GOT3 (cell line): ENCODE measurements at regions not wholly inside any gene's neighbourhood (a gene's known extent, or its start where the extent isn't known, plus 50 kb on each side); places are given as distances from the start of the nearest gene placed in this dataset.
"Not testable (repeated sequence)": the region's sequence is repeated elsewhere in the genome, so short reads cannot be mapped to it uniquely, and the experiment has no call there.

Source experiments
- DNase-seq: peaks from one replicate; lab custom pipeline; 2025; ENCODE audit warnings: mixed read lengths; lab: John Stamatoyannopoulos, UW

DNA sequence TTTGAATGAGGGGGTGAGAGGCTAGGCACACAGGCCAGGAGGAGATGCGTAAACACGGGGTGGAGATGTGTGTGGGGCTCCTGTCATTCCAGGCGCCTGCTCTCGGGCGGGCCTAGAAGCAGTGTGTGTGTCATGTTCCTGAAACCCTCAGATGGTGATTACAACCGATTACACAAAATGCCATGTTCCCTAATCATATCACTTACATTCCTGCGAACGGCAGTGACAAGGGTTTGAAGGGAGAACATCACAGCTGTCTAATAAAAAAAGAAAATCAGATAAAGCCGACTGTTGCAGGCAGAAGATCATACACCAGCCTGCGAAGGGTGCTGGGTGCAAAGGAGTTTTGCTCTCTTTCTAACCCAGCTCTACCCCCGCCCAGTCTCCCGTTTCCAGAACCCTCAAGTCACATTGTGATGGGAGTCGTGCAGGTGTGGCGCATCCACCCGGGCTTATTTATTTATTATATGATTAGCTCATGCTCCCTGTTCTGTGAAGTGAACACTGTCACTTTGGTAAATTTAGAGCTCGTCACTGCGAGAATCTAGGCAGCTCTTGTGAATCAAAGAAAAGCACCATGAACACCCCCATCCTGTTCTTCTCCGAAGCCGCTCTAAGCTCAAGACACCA, 140.3 kb downstream of the NR2F2 start:
- no peak for DNase-seq

DNA sequence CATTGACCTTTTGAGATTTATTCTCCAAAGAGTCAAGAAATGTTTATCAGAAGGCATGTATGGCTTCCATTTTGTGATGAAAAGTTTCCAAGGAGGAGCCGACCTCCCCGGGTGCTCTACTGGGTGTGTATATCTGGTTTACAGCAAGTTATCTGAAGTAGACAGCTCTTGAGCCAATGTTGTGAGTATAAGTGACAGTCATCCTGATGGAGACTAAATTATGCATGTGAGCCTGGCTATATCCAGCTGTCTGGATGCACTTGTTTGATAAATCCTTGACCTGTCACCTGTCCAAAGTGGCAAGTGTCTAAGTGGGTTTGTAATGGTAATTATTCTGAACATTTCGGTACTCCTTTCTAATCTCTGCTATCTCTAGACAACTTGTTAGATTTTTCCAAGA, 142.2 kb downstream of the NR2F2 start:
- DNase-seq, result no peak

DNA sequence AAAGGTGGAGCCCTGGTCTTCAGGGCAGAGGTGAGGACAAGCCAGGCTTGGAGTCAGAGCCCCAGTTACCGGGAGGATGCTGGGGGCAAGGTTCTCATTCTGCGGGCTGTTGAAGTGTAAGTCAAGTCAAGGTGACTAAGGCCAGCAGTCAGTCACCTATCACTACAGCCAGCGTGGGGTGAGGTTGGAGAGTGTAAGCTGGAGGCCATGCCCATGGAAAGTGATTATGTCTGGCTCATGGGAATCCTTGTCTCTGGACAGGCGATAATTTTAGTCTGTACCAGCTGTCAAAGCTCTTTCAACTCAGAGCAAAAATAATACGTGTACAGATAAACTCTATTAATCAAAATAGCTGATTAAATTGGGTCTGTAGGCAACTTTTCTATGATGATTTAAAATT, 143.1 kb downstream of the NR2F2 start:
- no peak for DNase-seq

DNA sequence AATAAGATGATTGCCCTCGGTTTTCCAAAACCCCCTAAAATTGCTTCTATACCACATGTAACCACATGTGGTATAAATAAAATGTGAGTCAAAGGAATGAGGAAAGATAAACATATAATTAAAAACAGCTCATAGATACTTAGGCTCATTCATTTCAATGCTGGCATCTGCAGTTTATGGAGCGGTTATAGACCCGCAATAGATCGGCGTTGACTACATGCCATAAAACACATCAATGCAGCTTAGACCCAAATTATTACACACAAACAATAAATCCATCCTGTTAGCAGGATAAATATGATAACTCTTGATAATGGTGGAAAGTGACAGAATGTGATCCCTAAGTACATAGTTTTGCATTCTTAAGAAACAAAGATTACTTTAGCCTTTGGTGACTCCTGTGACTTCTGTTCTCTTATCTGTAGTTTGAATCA, 143.7 kb downstream of the NR2F2 start:
- DNase-seq, result no peak

DNA sequence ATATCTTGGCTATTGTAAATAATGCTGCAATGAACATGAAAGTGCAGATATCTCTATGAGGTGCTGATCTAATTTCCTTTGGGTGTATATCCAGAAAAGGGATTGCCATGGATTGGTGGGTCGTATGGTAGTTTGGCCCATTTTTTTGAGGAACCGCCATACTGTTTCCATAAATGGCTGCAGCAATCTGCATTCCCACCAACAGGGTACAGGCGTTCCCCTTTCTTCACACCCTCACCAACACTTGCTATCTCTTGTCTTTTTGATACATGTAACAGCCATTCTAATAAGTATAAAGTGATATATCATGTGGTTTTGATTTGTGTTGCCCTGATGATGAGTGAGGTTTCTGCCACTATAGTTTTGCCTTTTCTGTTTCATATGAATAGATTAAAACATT, 146.7 kb downstream of the NR2F2 start:
- DNase-seq, result no peak

DNA sequence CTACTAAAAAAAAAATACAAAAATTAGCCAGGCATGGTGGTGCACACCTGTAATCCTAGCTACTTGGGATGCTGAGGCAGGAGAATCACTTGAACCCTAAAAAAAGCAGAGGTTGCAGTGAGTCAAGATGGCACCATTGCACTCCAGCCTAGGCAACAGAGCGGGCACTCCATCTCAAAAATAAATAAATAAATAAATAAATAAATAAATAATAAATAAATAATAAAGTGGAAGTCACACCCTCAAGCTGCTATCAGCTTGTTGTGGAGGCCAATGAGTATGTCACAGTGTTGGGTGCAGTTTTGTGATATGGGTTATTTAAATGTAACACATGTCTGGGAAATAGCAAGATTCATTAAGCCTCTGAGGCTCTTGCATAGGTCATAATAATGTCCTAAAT, 153.9 kb downstream of the NR2F2 start:
- DNase-seq, result not testable (repeated sequence)

DNA sequence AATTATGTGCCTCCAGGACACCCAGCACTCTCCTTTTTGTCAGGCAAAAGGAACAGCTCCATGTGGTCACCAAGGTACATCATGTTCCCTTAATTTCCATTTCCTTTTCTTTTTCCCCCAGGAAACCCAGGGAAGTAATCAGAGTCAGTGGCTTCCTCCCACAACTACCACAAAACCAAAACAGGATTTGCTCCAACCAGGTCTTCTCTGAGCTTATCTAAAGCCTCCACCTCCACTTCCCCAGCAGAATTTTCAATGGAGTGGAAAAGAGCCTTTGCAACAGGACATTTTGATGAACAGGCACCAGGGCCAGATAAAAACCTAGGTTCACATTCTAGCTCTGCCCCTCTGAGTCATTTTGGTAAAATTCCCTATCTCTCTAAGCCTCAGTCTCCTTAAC, 154.3 kb downstream of the NR2F2 start:
- no peak for DNase-seq

DNA sequence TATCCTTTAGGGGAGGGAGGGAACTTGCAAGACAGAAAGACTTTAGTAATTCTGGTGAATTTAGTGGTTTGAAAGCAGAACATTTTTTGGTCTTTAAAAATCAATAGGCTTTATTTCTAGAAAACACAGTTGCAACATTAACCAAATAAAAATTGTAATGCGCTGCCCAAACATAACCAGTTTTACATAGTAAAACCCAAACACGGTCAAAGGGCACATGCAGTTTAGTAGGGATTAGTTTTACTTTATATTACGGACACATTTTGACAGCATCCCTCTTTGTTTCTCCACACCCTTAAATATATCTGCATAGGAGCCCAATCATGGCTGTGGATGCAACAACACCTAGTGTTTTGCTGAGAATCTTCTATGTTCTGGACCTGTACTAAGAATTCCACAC, 156.7 kb downstream of the NR2F2 start:
- no peak for DNase-seq

DNA sequence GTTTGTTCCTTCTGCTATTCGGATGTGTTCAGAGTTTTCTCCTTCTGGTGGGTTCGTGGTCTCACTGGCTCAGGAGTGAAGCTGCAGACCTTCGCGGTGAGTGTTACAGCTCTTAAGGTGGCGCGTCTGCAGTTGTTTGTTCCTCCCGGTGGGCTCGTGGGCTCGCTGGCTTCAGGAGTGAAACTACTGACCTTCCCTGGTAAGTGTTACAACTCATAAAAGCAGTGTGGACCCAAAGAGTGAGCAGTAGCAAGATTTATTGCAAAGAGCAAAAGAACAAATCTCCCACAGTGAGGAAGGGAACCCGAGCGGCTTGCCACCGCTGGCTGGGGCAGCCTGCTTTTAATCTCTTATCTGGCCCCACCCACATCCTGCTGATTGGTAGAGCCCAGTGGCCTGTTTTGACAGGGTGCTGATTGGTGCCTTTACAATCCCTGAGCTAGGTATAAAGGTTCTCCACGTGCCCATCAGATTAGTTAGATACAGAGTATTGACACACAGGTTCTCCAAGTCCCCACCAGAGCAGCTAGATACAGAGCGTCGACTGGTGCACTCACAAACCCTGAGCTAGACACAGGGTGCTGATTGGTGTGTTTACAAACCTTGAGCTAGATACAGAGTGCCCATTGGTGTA, 160.7 kb downstream of the NR2F2 start:
- DNase-seq, result not testable (repeated sequence)

DNA sequence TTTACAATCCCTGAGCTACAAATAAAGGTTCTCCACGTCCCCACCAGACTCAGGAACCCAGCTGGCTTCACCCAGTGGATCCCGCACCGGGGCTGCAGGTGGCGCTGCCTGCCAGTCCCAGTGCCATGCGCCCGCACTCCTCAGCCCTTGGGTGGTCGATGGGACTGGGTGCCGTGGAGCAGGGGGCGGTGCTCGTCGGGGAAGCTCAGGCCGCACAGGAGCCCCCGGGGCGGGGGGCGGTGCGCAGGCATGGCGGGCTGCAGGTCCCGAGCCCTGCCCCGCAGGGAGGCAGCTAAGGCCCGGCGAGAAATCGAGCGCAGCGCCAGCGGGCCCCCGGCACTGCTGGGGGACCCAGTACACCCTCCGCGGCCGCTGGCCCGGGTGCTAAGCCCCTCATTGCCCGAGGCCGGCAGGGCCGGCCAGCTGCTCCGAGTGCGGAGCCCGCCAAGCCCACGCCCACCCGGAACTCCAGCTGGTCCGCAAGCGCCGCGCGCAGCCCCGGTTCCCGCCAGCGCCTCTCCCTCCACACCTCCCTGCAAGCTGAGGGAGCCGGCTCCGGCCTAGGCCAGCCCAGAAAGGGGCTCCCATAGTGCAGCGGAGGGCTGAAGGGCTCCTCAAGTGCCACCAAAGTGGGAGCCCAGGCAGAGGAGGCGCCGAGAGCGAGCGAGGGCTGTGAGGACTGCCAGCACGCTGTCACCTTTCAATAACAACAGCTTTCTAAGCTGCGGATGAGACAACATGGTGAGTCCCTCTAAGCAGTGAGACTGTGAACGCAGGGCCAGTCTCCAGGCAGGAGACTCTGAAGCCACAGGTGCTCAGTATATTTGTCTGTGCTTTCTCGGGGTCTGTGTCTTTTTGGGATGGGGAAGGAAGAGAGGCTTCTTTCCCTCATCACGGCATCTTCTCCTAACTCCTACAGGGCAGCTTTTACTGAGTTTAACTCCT, 161.5 kb downstream of the NR2F2 start:
- DNase-seq, result not testable (repeated sequence)

DNA sequence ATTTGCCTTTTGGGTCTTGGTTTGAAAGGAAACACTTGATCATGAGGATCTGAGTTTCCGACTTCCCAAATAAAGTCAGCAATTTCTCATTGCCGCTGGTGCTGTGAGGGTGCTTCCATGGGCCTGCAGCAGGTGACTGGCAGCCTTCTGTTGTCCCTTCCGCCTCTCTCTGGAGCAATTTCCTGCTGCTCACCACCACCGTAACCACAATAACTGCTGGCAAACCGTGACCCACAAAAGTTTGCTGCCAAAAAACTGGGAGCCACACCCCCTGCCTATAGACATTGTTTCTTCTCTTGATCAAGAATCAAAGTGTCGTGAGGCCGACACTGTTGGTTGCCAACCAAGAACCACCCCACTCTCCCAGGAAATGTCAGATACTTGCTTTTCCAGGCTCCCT, 164.0 kb downstream of the NR2F2 start:
- DNase-seq, result no peak

DNA sequence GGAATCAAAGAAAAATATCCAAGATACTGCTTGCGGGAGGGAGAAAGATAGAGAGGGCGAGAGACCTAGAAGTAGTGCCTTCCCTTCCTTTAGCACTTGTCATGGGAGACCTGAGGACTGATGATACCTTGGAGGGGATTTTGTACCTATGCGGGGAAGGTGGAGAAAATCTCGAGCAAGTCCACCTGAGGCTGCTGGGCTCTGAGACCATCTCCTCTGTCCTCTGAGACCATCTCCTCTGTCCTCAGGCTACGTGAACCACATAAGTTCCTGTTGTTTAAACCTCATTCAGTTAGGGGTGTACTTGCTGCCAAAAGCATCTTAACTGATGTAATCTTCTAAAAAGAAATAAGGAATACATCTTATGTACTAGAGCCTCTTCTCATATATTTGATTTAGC, 164.9 kb downstream of the NR2F2 start:
- no peak for DNase-seq

DNA sequence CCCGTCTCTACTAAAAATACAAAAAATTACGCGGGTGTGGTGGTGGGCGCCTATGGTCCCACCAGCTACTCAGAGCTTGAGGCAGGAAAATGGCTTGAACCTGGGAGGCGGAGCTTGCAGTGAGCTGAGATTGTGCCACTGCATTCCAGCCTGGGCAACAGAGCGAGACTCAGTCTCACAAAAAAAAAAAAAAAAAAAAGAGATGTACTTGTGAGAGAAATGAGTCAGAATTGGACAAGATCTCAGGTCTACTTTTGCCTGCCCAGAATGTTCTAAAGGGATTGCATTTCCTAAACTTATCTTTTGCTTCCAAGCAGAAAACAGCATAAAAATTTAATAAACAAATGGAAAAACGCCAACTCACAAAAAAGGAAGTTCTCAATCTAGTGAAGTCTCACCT, 167.5 kb downstream of the NR2F2 start:
- no peak for DNase-seq

DNA sequence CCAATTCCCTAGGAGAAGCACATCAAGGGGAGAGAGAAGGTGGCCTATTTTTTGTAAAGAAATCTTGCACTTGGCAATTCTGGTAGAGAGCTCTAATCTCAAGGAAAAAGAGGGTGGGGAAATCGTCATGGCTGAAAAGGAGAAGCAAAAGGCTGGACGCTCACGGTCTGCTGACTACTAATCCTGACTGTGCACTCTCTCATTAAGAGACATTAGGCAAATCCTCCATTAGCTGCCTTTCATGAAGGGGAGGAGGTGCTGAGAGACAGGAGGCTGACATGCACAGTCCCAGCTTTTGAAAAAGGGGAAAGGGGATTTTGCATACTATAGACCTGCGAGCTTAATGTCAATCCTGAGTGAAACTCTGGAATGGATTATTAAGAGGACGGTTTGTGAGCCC, 170.0 kb downstream of the NR2F2 start:
- DNase-seq, result no peak

DNA sequence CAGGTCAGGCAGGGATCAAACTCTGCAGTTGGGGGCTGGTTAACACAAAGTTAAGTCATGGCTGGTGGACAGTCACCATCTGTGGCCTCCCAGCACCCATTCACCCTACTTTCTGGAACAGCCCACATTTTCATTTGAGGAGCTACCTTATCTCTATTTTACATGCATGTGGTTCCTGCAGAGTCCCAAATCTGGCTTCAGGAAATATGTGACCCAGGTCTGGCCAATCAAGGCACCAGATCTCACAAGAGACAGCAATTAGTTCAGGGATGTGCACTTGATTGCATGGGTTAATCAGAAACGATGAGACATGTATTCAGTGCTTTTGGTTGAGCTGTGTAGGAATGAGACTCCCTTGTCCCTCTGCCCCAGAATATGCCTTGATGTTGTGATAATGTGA, 170.9 kb downstream of the NR2F2 start:
- no peak for DNase-seq

DNA sequence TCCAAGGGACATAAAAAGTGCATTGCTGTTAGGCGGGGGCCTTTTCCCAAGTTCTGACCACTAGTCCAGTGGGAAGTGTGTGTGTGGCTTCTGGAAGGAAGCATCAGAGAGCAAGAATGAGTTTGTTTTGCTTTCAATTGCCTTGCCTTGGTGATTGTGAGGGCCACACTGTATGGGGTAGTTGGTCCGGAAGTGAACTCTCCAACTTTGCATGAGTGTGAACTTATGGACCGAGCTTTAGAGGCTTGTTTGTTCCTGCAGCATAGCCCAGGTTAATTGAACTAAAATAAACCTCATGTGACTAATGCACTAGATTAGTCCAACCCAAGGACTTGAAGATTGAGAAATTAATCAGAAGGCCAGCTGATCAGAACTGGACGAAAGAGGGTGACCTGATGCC, 171.7 kb downstream of the NR2F2 start:
- DNase-seq, result no peak

DNA sequence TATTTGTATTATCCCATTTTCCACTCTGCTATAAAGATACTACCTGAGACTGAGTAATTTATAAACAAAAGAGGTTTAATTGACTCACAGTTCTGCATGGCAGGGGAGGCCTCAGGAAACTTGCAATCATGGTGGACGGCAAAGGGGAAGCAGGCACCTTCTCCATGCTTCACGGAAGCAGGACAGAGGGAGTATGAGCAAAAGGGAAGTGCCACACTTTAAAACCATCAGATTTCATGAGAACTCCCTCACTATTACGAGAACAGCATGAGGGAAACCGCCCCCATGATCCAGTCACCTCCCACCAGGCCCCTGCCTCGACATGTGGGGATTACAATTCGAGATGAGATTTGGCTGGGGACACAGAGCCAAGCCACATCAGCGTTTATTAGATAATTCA, 172.8 kb downstream of the NR2F2 start:
- DNase-seq, result no peak

DNA sequence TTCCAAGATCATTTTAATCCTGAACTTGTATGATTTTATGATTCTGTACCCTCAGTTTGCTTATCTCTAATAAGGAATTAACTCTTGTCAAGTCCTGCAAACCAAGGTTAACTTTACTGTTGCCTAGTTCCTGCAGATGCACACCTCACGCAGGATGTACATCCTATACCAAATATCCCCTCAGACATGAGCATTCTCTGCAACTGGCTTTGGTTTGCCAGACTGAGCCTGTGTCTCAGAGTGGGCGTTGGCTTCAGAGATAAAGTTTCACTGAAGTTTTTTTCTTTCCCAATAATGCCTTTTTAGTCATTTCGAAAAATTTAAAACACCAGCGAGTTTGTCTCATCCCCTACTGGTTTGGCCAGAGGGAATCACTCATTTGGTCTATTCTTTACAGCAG, 173.9 kb downstream of the NR2F2 start:
- no peak for DNase-seq

DNA sequence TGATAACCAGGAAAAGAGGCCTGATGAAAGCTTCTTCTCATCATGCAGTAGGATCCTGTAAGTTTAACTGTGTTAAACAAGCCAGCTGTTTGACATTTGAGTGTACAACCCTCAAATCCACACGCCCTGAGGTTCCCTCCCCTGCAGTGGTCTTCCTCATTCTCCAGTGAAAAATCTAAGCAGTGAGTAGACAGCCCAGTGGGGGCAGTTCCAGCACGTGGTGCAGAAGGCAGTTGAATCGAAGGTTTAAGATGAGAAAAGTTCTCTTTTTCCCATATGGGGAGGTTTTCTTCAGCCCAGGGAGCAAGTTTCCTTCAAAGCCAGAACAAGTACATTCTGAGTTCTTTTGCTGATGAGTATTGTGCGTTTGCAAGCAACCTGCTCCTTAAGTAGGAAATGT, 174.5 kb downstream of the NR2F2 start:
- DNase-seq, result no peak

DNA sequence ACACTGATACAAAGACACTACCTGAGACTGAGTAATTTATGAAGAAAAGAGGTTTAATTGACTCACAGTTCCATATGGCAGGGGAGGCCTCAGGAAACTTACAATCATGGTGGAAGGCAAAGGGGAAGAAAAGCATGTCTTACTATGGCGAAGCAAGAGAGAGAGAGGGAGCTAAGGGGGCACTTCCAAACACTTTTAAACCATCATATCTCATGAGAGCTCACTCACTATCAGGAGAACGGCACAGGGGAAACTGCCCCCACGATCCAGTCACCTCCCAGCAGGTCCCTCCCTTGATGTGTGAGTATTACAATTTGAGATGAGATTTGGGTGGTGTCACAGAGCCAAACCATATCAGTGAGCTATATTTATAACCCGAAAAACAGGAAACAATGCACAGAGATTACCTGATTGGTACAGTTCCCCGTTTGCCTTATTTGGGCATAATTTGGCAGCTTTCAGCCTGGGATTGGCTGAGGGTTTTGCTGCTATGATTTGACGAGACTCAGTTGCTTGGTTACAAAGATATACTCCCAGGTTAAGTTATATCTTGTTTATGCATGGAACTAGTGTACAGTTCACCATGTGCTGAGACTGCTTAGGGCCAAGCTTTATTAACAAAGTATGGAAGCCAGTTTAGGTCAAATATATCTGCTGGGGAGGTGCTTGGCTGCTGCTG, 184.2 kb downstream of the NR2F2 start:
- DNase-seq, result no peak

DNA sequence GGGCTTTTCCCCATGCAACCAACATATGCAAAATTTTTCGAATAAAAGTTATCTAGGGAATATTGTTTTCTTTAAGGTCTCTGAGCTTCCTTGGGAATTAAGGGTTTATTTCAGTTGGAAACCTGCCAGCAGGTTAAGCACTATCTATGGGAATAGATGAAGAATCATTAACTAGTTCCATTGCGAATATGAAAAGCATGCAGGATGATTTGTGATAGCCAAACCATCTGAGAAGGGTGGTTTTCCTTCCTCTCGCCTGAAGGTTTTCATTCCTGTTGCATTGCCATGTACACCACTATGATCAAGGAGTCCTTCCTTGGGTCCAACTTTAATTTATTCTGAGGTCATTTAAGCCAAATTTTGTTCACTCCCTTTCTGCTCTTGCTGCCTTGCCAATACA, 184.9 kb downstream of the NR2F2 start:
- DNase-seq, result no peak

DNA sequence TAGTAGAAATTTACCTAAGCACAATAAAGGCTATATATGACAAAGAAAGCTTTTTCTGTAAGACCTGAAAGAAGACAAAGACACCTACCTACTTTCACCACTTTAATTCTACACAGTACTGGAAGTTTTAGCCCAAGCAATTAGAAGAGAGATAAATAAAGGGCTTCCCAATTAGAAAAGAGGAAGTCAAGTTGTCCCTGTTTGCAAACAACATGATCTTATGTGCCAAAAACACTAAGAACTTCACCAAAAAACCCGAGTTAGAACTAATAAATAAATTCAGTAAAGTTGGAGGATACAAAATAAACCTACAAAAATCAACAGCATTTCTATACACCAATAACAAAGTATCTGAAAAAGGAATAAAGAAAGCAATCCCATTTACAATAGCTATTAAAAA, 190.9 kb downstream of the NR2F2 start:
- no peak for DNase-seq
